HL-60 (cell line): ENCODE measurements at regions not wholly inside any gene's neighbourhood (a gene's known extent, or its start where the extent isn't known, plus 50 kb on each side); places are given as distances from the start of the nearest gene placed in this dataset.

Experiments
- DNase-seq, 2 experiments: peaks; one replicate each; pipeline ENCODE4 v3.0.0-alpha.2; 2010 to 2020; ENCODE audit warnings: low read depth in 1 of 2, low spot score in 1 of 2
- H3K27ac ChIP-seq: fragments of 250-450 bp; sonication (Bioruptor Pico); replicated peaks from 2 replicates; pipeline ENCODE4 v1.5.1; 2020; ENCODE audit warnings: mild to moderate bottlenecking, moderate library complexity
- H3K27me3 ChIP-seq: fragments of 250-450 bp; sonication (Bioruptor Pico); 2 replicates; pipeline ENCODE4 v1.5.1; 2021; ENCODE audit warnings: mild to moderate bottlenecking, moderate library complexity; ENCODE audit not compliant: insufficient read depth, poor library complexity, severe bottlenecking
- H3K4me3 ChIP-seq: replicated peaks from 2 replicates; pipeline ENCODE4 v1.5.1; 2011; ENCODE audit warnings: mild to moderate bottlenecking, control low read depth, low read length; ENCODE audit not compliant: insufficient read depth
- CTCF ChIP-seq: IDR thresholded peaks from one replicate; pipeline ENCODE4 v1.5.1; 2011; ENCODE audit warnings: low read length, control low read depth, inconsistent platforms; ENCODE audit not compliant: insufficient read depth
- GABPA ChIP-seq: IDR thresholded peaks from 2 replicates; pipeline ENCODE4 v1.6.1; 2012; ENCODE audit warnings: low read depth
- POLR2AphosphoS5 ChIP-seq: IDR thresholded peaks from 2 replicates; pipeline ENCODE4 v1.6.1; 2012; ENCODE audit warnings: low read depth
- REST ChIP-seq: IDR thresholded peaks from 2 replicates; pipeline ENCODE4 v1.6.1; 2012; ENCODE audit warnings: low read depth; ENCODE audit not compliant: insufficient replicate concordance
- SPI1 ChIP-seq: IDR thresholded peaks from 2 replicates; pipeline ENCODE4 v1.6.1; 2012; ENCODE audit warnings: low read depth, mild to moderate bottlenecking, borderline replicate concordance

- no peak overlapping the region for H3K27ac ChIP-seq
- H3K27me3 ChIP-seq, result no peaks in the 10 kb centered on the region
- H3K4me3 ChIP-seq, result no peak overlapping the region
- no peak for DNase-seq
- TF ChIP-seq POLR2AphosphoS5 (no peak), REST (no peak), CTCF (no peak), SPI1 (no peak), GABPA (no peak)
Observed at GRCh38 chr1:4425892-4426291, 228.5 kb upstream of the AJAP1 start.

- DNase-seq, result no peak
- TF ChIP-seq SPI1, result no peak
- TF ChIP-seq GABPA, result no peak
- TF ChIP-seq REST, result no peak
- no peak for TF ChIP-seq CTCF
- no peak overlapping the region for H3K27ac ChIP-seq
- H3K27me3 ChIP-seq, result no peaks in the 10 kb centered on the region
- no peak overlapping the region for H3K4me3 ChIP-seq
Observed at GRCh38 chr1:4428711-4429110, 225.7 kb upstream of the AJAP1 start.

GRCh38 chr1:4430406-4431365 is 223.7 kb upstream of the AJAP1 start:
- Histone ChIP-seq H3K27ac (no peak overlapping the region), H3K4me3 (no peak overlapping the region), H3K27me3 (no peaks in the 10 kb centered on the region)
- DNase-seq, result no peak
- TF ChIP-seq GABPA (no peak), POLR2AphosphoS5 (no peak), REST (no peak), CTCF (no peak), SPI1 (no peak)
